SK-N-SH treated with all-trans-retinoic acid at 6 μM for 48 hours (cell line): ENCODE measurements at regions not wholly inside any gene's neighbourhood (a gene's known extent, or its start where the extent isn't known, plus 50 kb on each side); places are given as distances from the start of the nearest gene placed in this dataset.

Source experiments
- ATAC-seq: fragments of 200-7000 bp; cut with Tn5 transposase; 3 replicates; pipeline ENCODE4 v1.9.1; 2020; ENCODE audit warnings: mild to moderate bottlenecking, moderate library complexity
- BACH2 ChIP-seq: fragments of 250-450 bp; sonication (Bioruptor Pico); IDR thresholded peaks from 2 replicates; pipeline ENCODE4 v1.9.0; 2021; ENCODE audit warnings: mild to moderate bottlenecking, borderline replicate concordance
- CSDC2 ChIP-seq: fragments of 250-450 bp; sonication (Bioruptor Pico); IDR thresholded peaks from 2 replicates; pipeline ENCODE4 v1.5.0; 2020; ENCODE audit warnings: mild to moderate bottlenecking, moderate library complexity
- ESRRG ChIP-seq: fragments of 250-450 bp; sonication (Bioruptor Pico); IDR thresholded peaks from 2 replicates; pipeline ENCODE4 v1.6.1; 2021; ENCODE audit warnings: mild to moderate bottlenecking
- GLIS3 ChIP-seq: fragments of 250-450 bp; sonication (Bioruptor Pico); IDR thresholded peaks from 2 replicates; pipeline ENCODE4 v1.5.0; 2020; ENCODE audit warnings: mild to moderate bottlenecking, moderate library complexity
- ISL1 ChIP-seq: fragments of 250-450 bp; sonication (Bioruptor Pico); IDR thresholded peaks from 2 replicates; pipeline ENCODE4 v2.1.2; 2022; ENCODE audit warnings: mild to moderate bottlenecking, moderate library complexity
- OSR1 ChIP-seq: fragments of 250-450 bp; sonication (Bioruptor Pico); IDR thresholded peaks from 2 replicates; pipeline ENCODE4 v1.8.0; 2022; ENCODE audit warnings: moderate library complexity, mild to moderate bottlenecking, inconsistent platforms
- PPARA ChIP-seq: fragments of 250-450 bp; sonication (Bioruptor Pico); IDR thresholded peaks from 2 replicates; pipeline ENCODE4 v1.5.0; 2020; ENCODE audit warnings: mild to moderate bottlenecking, borderline replicate concordance
- RARB ChIP-seq: fragments of 250-450 bp; sonication (Bioruptor Pico); IDR thresholded peaks from 2 replicates; pipeline ENCODE4 v1.8.0; 2021; ENCODE audit warnings: mild to moderate bottlenecking, moderate library complexity
- SNAI2 ChIP-seq: fragments of 250-450 bp; sonication (Bioruptor Pico); IDR thresholded peaks from 2 replicates; pipeline ENCODE4 v1.5.0; 2020; ENCODE audit warnings: mild to moderate bottlenecking, moderate library complexity
- TOX ChIP-seq: fragments of 250-450 bp; sonication (Bioruptor Pico); IDR thresholded peaks from 2 replicates; pipeline ENCODE4 v1.8.0; 2021; ENCODE audit warnings: mild to moderate bottlenecking, moderate library complexity, borderline replicate concordance
- ZC3H10 ChIP-seq: fragments of 250-450 bp; sonication (Bioruptor Pico); IDR thresholded peaks from 2 replicates; pipeline ENCODE4 v1.5.1; 2021; ENCODE audit warnings: mild to moderate bottlenecking, moderate library complexity
- ZFP3 ChIP-seq: fragments of 250-450 bp; sonication (Bioruptor Pico); IDR thresholded peaks from 2 replicates; pipeline ENCODE4 v1.5.0; 2020; ENCODE audit warnings: mild to moderate bottlenecking, moderate library complexity
- ZFP30 ChIP-seq: fragments of 450-650 bp; formaldehyde crosslinking; IDR thresholded peaks from 2 replicates; pipeline ENCODE4 v1.5.0; 2022; ENCODE audit warnings: mild to moderate bottlenecking, moderate library complexity
- ZNF565 ChIP-seq: fragments of 450-650 bp; formaldehyde crosslinking; conservative IDR thresholded peaks from 2 replicates; pipeline ENCODE4 v1.5.0; 2020; ENCODE audit warnings: low read depth, mild to moderate bottlenecking, moderate library complexity
- ZNF8 ChIP-seq: fragments of 450-650 bp; formaldehyde crosslinking; IDR thresholded peaks from 2 replicates; pipeline ENCODE4 v1.5.0; 2020; ENCODE audit warnings: mild to moderate bottlenecking, moderate library complexity
- TF ChIP-seq, protein P1 (sequence below): fragments of 250-450 bp; sonication (Bioruptor Pico); IDR thresholded peaks from 2 replicates; pipeline ENCODE4 v1.5.0; 2020; ENCODE audit warnings: mild to moderate bottlenecking, moderate library complexity
- TF ChIP-seq, protein P2 (sequence below): fragments of 250-450 bp; sonication (Bioruptor Pico); IDR thresholded peaks from 2 replicates; pipeline ENCODE4 v1.5.1; 2021; ENCODE audit warnings: mild to moderate bottlenecking, moderate library complexity
- TF ChIP-seq, protein P3 (sequence below): fragments of 250-450 bp; sonication (Bioruptor Pico); IDR thresholded peaks from 2 replicates; pipeline ENCODE4 v1.8.0; 2020; ENCODE audit warnings: mild to moderate bottlenecking, moderate library complexity, borderline replicate concordance
- TF ChIP-seq, protein P4 (sequence below): fragments of 250-450 bp; sonication (Bioruptor Pico); IDR thresholded peaks from 2 replicates; pipeline ENCODE4 v1.5.1; 2020; ENCODE audit warnings: low read depth, mild to moderate bottlenecking, moderate library complexity
- TF ChIP-seq, protein P5 (sequence below): fragments of 250-450 bp; sonication (Bioruptor Pico); IDR thresholded peaks from 2 replicates; pipeline ENCODE4 v1.8.0; 2021; ENCODE audit warnings: low read depth, mild to moderate bottlenecking, moderate library complexity, borderline replicate concordance

DNA sequence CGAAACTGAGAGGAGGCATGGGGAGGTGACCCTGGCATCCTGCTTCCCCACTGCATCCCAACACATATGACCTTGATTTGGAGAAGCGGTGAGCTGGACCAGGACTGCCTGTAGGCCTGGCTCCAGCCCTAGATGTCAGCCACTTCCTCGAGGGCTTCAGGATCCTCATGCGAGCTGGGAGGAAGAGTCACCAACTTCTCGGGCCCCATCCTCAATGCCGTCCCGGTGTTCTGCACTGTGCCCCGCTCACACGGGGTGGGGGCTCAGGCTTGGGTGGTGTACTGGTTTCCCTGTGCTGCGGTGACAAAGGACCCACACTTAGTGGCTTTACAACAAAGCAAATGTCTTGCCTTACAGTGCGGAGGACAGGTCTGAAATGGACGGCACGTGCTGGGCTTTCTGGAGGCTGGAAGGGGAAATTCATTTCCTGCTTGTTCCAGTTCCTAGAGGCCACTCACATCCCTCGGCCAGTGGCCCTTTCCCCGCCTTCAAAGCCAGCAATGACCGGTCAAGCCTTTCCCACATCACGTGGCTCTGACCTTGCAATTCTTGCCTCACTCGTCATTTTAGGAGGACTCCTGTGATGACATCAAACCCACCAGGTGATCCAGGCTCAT lies 298.1 kb upstream of the RTL1 start:
- TF ChIP-seq ISL1 (no peak), ZC3H10 (CRISPR knock-in tag) (no peak), OSR1 (no peak), GLIS3 (no peak), ZFP30 (no peak), ESRRG (no peak), PPARA (CRISPR knock-in tag) (no peak)
- TF ChIP-seq, protein P1, sequence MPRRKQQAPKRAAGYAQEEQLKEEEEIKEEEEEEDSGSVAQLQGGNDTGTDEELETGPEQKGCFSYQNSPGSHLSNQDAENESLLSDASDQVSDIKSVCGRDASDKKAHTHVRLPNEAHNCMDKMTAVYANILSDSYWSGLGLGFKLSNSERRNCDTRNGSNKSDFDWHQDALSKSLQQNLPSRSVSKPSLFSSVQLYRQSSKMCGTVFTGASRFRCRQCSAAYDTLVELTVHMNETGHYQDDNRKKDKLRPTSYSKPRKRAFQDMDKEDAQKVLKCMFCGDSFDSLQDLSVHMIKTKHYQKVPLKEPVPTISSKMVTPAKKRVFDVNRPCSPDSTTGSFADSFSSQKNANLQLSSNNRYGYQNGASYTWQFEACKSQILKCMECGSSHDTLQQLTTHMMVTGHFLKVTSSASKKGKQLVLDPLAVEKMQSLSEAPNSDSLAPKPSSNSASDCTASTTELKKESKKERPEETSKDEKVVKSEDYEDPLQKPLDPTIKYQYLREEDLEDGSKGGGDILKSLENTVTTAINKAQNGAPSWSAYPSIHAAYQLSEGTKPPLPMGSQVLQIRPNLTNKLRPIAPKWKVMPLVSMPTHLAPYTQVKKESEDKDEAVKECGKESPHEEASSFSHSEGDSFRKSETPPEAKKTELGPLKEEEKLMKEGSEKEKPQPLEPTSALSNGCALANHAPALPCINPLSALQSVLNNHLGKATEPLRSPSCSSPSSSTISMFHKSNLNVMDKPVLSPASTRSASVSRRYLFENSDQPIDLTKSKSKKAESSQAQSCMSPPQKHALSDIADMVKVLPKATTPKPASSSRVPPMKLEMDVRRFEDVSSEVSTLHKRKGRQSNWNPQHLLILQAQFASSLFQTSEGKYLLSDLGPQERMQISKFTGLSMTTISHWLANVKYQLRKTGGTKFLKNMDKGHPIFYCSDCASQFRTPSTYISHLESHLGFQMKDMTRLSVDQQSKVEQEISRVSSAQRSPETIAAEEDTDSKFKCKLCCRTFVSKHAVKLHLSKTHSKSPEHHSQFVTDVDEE (CRISPR knock-in tag), result no peak
- TF ChIP-seq, protein P2, sequence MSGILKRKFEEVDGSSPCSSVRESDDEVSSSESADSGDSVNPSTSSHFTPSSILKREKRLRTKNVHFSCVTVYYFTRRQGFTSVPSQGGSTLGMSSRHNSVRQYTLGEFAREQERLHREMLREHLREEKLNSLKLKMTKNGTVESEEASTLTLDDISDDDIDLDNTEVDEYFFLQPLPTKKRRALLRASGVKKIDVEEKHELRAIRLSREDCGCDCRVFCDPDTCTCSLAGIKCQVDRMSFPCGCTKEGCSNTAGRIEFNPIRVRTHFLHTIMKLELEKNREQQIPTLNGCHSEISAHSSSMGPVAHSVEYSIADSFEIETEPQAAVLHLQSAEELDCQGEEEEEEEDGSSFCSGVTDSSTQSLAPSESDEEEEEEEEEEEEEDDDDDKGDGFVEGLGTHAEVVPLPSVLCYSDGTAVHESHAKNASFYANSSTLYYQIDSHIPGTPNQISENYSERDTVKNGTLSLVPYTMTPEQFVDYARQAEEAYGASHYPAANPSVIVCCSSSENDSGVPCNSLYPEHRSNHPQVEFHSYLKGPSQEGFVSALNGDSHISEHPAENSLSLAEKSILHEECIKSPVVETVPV (CRISPR knock-in tag), result no peak
- no peak for ATAC-seq

DNA sequence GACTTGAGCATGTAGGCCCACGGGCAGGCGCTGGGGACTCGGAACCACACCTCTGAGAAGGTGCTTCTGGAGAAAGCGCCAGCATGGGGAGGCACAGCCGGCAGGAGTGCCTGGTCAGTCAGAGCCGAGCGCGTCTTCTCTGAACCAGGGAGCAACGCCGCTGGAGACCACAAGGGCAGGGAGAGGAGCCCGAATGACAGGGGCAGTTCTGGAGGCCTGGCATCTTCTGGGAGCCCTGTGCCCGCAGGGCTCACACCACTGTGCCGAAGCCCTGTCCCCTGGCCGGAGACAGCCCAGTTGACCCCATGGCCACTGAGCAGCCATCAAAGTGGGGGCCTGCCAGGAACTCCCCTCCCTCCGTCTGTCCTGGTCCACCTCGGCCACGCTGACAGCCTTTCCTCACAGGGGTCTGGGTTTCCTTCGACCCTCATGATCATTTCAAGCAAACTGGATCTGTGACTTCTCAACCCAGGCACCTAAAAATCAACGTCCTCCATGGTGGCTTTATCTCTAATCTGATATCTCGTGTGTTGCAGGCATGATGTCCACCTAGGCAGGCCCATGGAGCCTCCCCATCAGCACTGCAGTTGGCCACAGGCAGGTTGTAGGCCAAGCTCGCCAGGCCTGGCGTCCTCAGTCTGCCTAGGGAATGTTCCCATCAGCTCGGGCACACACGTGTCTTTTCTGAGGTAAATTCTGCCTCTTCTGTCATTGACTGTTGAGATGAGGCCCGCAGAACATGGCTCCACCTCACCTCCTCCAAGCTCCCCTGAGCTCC lies 299.3 kb upstream of the RTL1 start:
- TF ChIP-seq ZNF8 (no peak), SNAI2 (CRISPR knock-in tag) (no peak), GLIS3 (no peak), ZNF565 (CRISPR knock-in tag) (no peak), ESRRG (no peak)
- ATAC-seq, result no peak

DNA sequence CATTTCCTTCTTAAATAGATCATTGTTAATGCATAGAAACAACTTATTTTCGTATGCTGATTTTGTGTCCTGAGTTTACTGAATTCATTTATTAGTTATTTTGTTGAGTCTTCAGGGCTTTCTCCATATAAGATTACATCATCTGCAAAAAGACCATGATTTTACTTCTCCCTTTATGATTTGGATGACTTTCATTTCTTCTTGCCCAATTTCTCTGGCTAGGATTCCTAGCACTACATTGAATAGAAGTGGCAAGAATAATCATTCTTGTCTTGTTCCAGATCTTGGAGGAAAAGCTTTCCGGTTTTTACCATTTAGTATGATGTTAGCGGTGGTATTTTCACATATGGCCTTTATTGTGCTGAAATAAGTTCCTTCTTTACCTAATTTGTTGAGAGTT lies 303.0 kb upstream of the RTL1 start:
- ATAC-seq, result no peak
- TF ChIP-seq TOX (CRISPR knock-in tag) (no peak), ZC3H10 (CRISPR knock-in tag) (no peak), ZFP3 (CRISPR knock-in tag) (no peak), ISL1 (no peak)
- TF ChIP-seq, protein P3, sequence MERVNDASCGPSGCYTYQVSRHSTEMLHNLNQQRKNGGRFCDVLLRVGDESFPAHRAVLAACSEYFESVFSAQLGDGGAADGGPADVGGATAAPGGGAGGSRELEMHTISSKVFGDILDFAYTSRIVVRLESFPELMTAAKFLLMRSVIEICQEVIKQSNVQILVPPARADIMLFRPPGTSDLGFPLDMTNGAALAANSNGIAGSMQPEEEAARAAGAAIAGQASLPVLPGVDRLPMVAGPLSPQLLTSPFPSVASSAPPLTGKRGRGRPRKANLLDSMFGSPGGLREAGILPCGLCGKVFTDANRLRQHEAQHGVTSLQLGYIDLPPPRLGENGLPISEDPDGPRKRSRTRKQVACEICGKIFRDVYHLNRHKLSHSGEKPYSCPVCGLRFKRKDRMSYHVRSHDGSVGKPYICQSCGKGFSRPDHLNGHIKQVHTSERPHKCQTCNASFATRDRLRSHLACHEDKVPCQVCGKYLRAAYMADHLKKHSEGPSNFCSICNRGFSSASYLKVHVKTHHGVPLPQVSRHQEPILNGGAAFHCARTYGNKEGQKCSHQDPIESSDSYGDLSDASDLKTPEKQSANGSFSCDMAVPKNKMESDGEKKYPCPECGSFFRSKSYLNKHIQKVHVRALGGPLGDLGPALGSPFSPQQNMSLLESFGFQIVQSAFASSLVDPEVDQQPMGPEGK, result no peak
- TF ChIP-seq, protein P4, sequence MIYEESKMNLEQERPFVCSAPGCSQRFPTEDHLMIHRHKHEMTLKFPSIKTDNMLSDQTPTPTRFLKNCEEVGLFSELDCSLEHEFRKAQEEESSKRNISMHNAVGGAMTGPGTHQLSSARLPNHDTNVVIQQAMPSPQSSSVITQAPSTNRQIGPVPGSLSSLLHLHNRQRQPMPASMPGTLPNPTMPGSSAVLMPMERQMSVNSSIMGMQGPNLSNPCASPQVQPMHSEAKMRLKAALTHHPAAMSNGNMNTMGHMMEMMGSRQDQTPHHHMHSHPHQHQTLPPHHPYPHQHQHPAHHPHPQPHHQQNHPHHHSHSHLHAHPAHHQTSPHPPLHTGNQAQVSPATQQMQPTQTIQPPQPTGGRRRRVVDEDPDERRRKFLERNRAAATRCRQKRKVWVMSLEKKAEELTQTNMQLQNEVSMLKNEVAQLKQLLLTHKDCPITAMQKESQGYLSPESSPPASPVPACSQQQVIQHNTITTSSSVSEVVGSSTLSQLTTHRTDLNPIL (CRISPR knock-in tag), result no peak
- TF ChIP-seq, protein P2 (CRISPR knock-in tag), result no peak

DNA sequence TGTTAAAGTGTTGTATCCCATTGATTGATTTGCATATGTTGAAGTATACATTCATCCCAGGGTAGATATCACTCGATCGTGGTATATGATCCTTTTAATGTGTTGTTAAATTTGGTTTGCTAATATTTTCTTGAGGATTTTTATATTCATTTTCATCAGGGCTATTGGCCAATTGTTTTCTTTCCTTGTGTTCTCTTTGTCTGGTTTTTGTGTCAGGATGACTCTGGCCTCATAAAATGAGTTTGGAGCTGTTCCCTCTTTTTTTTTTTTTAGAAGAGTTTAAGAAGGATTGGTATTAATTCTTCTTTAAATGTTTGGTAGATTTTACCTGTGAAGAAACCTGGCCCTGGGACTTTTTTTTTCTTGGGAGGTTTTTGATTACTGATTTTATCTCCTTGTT lies 303.5 kb upstream of the RTL1 start:
- ATAC-seq, result no peak
- TF ChIP-seq GLIS3 (no peak), SNAI2 (CRISPR knock-in tag) (no peak), OSR1 (no peak), BACH2 (CRISPR knock-in tag) (no peak), ISL1 (no peak), ZNF565 (CRISPR knock-in tag) (no peak), PPARA (CRISPR knock-in tag) (no peak), ZFP30 (no peak), RARB (CRISPR knock-in tag) (no peak), CSDC2 (no peak)
- TF ChIP-seq, protein P3, result no peak
- TF ChIP-seq, protein P2 (CRISPR knock-in tag), result no peak
- TF ChIP-seq, protein P5, sequence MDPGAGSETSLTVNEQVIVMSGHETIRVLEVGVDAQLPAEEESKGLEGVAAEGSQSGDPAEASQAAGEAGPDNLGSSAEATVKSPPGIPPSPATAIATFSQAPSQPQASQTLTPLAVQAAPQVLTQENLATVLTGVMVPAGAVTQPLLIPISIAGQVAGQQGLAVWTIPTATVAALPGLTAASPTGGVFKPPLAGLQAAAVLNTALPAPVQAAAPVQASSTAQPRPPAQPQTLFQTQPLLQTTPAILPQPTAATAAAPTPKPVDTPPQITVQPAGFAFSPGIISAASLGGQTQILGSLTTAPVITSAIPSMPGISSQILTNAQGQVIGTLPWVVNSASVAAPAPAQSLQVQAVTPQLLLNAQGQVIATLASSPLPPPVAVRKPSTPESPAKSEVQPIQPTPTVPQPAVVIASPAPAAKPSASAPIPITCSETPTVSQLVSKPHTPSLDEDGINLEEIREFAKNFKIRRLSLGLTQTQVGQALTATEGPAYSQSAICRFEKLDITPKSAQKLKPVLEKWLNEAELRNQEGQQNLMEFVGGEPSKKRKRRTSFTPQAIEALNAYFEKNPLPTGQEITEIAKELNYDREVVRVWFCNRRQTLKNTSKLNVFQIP (CRISPR knock-in tag), result no peak
